Activated T-cell treated with anti-CD3 and anti-CD28 coated beads, Interleukin-2, amount 50 U/mL, for 72 hours (primary cell): ENCODE measurements at regions not wholly inside any gene's neighbourhood (a gene's known extent, or its start where the extent isn't known, plus 50 kb on each side); places are given as distances from the start of the nearest gene placed in this dataset.
"Not testable (repeated sequence)": the region's sequence is repeated elsewhere in the genome, so short reads cannot be mapped to it uniquely, and the experiment has no call there.

Source experiments
- ATAC-seq, 2 donors: fragments of 150-1000 bp; cut with Tn5 transposase; replicated peaks in 1 of 2; 2 replicates each; pipeline ENCODE4 v1.10.0; 2021; ENCODE audit warnings: moderate library complexity in 2 of 2, mild to moderate bottlenecking in 1 of 2
- DNase-seq, 2 donors: peaks; one replicate each; pipeline ENCODE4 v3.0.0; 2021 to 2022; ENCODE audit warnings: mixed read lengths in 1 of 2
- H3K27ac Mint-ChIP-seq: one replicate; pipeline ENCODE4 v1.8.0; 2022; ENCODE audit warnings: mild to moderate bottlenecking, moderate library complexity, mixed read lengths
- H3K27me3 Mint-ChIP-seq: one replicate; pipeline ENCODE4 v1.8.0; 2022; ENCODE audit warnings: low read depth, mixed read lengths
- H3K36me3 Mint-ChIP-seq, 2 donors: one replicate each; pipeline ENCODE4 v1.8.0; 2022; ENCODE audit warnings: mixed read lengths in 2 of 2, mild to moderate bottlenecking in 1 of 2; ENCODE audit not compliant: insufficient read depth in 2 of 2
- H3K4me1 Mint-ChIP-seq: one replicate; pipeline ENCODE4 v1.8.0; 2022; ENCODE audit warnings: low read depth, mixed read lengths
- H3K4me3 Mint-ChIP-seq, 2 donors: one replicate each; pipeline ENCODE4 v1.8.0; 2022; ENCODE audit warnings: mild to moderate bottlenecking in 2 of 2, mixed read lengths in 2 of 2, moderate library complexity in 2 of 2
- H3K9me3 Mint-ChIP-seq, 2 donors: one replicate each; pipeline ENCODE4 v1.8.0; 2022; ENCODE audit warnings: mixed read lengths in 2 of 2

DNA sequence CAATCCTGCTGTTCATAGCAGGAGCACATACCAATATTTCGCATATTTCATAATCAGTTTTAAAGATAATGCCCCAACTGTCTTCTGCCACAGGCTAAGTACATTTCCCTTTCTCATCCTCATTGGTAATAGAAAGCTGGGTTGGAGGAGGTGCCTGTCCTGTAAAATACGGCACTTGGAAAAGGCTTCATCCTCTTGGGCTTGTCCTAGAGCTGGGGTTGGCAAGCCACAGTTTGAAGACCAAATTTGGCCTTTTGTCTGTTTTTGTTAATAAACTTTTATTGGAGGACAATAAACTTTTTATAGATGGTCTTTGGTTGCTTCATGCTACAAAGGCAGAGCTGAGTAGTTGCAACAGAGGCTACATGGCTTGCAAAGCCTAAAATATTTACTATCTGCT lies 997.8 kb upstream of the CDH18 start:
- Mint-ChIP-seq H3K4me1 (no peaks in the 10 kb centered on the region), H3K27ac (no peak overlapping the region), H3K36me3 (peaks cover 0 to 2% of the 10 kb centered on the region in 2 donors), H3K9me3 (peaks cover 10 to 12% of the 10 kb centered on the region in 2 donors), H3K4me3 (no peak overlapping the region), H3K27me3 (no peaks in the 10 kb centered on the region)
- DNase-seq, result no peak
- ATAC-seq, result no peak

- no peak for DNase-seq
- ATAC-seq, result no peak
- H3K4me1 Mint-ChIP-seq, result no peaks in the 10 kb centered on the region
- H3K36me3 Mint-ChIP-seq, result no peaks in the 10 kb centered on the region
- no peak overlapping the region for H3K27ac Mint-ChIP-seq
- H3K27me3 Mint-ChIP-seq, result no peaks in the 10 kb centered on the region
- no peak overlapping the region for H3K4me3 Mint-ChIP-seq
- H3K9me3 Mint-ChIP-seq, result peaks cover 2 to 3% of the 10 kb centered on the region in 2 donors
These were observed 986.4 kb upstream of the CDH18 start for GRCh38 chr5:20974426-20974825.

DNA sequence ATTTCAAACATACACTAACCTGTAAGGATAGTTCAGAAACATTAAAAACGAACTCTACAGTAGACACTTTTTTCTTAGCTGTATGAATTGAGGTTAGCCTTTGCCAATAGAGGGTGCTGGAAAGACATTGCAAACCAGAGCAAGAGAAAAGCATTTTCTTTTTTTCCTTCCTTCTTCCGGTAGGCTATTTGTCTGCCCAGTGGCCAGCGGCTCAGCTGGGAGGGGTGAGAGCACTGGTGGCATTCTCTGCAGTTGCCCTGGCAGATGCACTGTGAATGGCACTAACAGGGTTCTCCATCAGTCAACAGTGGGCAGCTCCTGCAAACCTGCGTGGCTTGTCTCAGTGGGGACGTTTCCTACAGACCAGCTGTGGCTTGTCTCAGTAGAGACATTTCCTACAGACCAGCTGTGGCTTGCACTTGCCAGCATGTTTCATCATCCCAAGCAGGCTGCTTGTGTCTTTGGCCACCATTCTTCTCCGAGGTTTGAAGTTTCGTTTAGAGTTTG lies 984.5 kb upstream of the CDH18 start:
- Mint-ChIP-seq H3K9me3 (peaks cover 3 to 5% of the 10 kb centered on the region in 2 donors), H3K27ac (no peak overlapping the region), H3K4me3 (no peak overlapping the region), H3K36me3 (no peaks in the 10 kb centered on the region), H3K27me3 (no peaks in the 10 kb centered on the region), H3K4me1 (no peaks in the 10 kb centered on the region)
- ATAC-seq, result no peak
- DNase-seq, result no peak

DNA sequence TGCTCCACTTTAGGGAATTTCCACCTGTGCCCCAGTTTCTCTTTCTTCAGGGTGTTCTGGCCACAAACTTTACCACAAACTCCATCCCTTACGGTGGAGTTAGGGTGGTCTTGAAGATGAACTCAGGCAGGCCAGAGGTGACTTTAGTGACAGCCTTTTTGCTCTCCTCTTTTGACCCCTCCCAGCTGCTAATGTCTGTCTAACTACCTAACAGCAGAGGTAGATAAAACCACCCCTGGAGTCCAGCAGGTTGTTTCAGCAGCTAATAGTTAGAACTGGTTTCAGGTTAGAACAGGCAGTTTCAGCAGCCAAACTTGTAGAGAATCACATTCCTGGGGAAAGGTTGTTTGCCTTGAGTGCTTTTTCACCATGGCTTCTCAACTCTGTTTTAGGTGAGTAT lies 971.3 kb upstream of the CDH18 start:
- Mint-ChIP-seq H3K27me3 (no peaks in the 10 kb centered on the region), H3K4me3 (no peak overlapping the region), H3K4me1 (no peaks in the 10 kb centered on the region), H3K36me3 (no peaks in the 10 kb centered on the region), H3K27ac (no peak overlapping the region), H3K9me3 (peaks cover 3 to 5% of the 10 kb centered on the region in 2 donors)
- ATAC-seq, result no peak
- DNase-seq, result no peak

GRCh38 chr5:20958641-20959040 lies 970.6 kb upstream of the CDH18 start:
- DNase-seq (no peak), ATAC-seq (no peak)
- no peaks in the 10 kb centered on the region for H3K27me3 Mint-ChIP-seq
- no peak overlapping the region for H3K27ac Mint-ChIP-seq
- peaks cover 1 to 3% of the 10 kb centered on the region in 2 donors for H3K9me3 Mint-ChIP-seq
- no peaks in the 10 kb centered on the region for H3K4me1 Mint-ChIP-seq
- H3K36me3 Mint-ChIP-seq, result no peaks in the 10 kb centered on the region
- no peak overlapping the region for H3K4me3 Mint-ChIP-seq

GRCh38 chr5:20956134-20956533 lies 968.1 kb upstream of the CDH18 start:
- ATAC-seq, result no peak
- DNase-seq, result no peak
- H3K36me3 Mint-ChIP-seq, result no peaks in the 10 kb centered on the region
- no peaks in the 10 kb centered on the region for H3K4me1 Mint-ChIP-seq
- H3K9me3 Mint-ChIP-seq, result peaks cover 1 to 3% of the 10 kb centered on the region in 2 donors
- no peaks in the 10 kb centered on the region for H3K27me3 Mint-ChIP-seq
- no peak overlapping the region for H3K27ac Mint-ChIP-seq
- H3K4me3 Mint-ChIP-seq, result no peak overlapping the region

DNA sequence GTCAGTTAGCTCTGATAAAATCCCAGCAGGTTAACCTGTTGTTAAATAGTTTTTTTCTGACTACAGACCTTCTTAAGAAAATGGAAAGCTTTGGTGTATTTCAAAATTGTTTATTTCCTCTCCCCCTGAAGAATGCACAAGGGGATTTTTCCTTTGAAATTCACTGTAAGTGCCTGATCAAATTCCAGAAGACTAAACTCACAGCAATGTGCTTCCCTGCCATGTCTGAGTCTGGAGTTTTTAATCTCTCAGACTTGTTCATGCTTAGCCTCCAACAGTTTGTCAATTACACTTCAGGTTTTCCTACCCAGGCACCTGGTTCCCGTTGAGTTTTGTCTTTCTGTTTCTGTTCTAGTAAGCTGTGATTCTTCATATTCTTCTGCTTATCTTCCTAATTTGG lies 961.6 kb upstream of the CDH18 start:
- no peaks in the 10 kb centered on the region for H3K27me3 Mint-ChIP-seq

GRCh38 chr5:20943183-20943971 lies 955.4 kb upstream of the CDH18 start:
- H3K36me3 Mint-ChIP-seq, DNase-seq, H3K4me3 Mint-ChIP-seq, H3K9me3 Mint-ChIP-seq, H3K27me3 Mint-ChIP-seq, H3K27ac Mint-ChIP-seq, H3K4me1 Mint-ChIP-seq, ATAC-seq: not testable (repeated sequence)

More for the DNA sequence above, 961.6 kb upstream of the CDH18 start:
- H3K27ac Mint-ChIP-seq, result no peak overlapping the region
- no peak for ATAC-seq
- H3K4me1 Mint-ChIP-seq, result no peaks in the 10 kb centered on the region
- H3K4me3 Mint-ChIP-seq, result no peak overlapping the region
- H3K36me3 Mint-ChIP-seq, result no peaks in the 10 kb centered on the region
- H3K9me3 Mint-ChIP-seq, result peaks cover 4 to 7% of the 10 kb centered on the region in 2 donors
- DNase-seq, result no peak

DNA sequence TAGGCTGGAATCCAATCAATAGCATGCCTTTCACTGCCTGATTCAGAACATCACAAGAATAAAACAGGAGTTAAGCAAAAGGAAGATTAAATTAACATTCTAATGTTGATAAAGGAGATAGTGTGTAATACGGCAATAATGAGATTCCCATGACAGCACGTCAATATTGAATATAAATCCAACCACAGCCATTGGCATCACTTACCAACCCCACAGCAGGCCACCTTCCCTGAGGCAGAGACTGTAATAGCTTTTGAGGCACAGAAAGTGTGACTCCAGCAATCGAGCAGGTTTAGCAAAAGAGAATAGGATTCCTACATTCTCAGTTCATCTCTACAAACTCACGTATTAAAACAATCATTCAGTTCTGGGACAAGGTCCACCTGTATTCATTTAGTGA lies 954.6 kb upstream of the CDH18 start:
- H3K4me1 Mint-ChIP-seq, H3K9me3 Mint-ChIP-seq, DNase-seq, ATAC-seq, H3K27ac Mint-ChIP-seq, H3K4me3 Mint-ChIP-seq, H3K36me3 Mint-ChIP-seq, H3K27me3 Mint-ChIP-seq: not testable (repeated sequence)

DNA sequence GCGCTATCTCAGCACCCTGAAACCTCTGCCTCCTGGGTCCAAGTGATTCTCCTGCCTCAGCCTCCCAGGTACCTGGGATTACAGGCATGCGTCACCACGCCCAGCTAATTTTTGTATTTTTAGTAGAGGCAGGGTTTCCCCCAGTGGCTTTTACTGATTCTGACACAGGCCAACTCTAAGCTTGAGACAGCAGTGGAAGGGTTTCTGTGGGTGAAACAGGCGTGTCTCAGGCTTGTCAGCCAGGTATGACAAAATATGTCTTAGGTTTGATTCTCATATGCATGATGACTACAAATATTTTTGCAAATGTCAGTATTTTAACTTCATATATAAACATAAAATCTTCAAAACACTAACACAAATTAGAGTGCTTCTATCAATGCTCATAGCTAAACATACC lies 952.8 kb upstream of the CDH18 start:
- not testable (repeated sequence) for H3K4me3 Mint-ChIP-seq, H3K36me3 Mint-ChIP-seq, H3K9me3 Mint-ChIP-seq

DNA sequence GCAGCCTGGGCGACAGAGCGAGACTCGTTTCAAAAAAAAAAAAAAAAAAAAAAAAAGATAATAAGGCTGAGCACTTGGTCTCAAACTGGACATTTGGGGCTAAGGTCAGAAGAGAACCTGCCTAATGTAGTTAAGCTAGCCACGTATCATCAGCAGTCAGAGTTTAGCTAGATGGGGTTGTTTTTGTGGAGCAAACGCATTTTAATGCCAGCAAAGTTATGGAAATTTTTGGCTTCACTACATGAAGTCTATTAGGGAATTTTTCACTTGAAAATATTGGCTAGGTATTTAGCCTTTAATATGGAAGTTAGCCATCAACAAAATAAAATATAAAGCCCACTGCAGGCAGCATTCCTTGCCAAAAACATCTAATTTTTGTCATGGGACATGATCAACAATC lies 902.9 kb upstream of the CDH18 start:
- not testable (repeated sequence) for H3K9me3 Mint-ChIP-seq, DNase-seq, H3K27me3 Mint-ChIP-seq, H3K27ac Mint-ChIP-seq, ATAC-seq, H3K36me3 Mint-ChIP-seq, H3K4me1 Mint-ChIP-seq, H3K4me3 Mint-ChIP-seq

More for the DNA sequence above, 952.8 kb upstream of the CDH18 start:
- H3K27me3 Mint-ChIP-seq, DNase-seq, H3K27ac Mint-ChIP-seq, H3K4me1 Mint-ChIP-seq, ATAC-seq: not testable (repeated sequence)

DNA sequence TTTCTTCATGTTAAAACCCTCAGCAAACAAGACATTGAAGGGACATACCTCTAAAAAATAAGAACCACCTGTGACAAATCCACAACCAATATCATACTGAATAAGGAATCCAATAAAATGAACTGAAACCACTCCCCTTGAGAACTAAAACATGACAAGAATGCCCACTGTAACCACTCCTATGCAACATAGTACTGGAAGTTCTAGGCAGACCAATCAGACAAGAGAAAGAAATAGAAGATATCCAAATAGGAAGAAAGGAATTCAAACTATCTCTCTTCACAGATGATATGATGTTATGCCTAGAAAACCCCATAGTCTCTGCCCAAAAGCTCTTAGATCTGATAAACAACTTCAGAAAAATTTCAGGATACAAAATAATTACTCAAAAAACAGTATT lies 887.7 kb upstream of the CDH18 start:
- H3K4me1 Mint-ChIP-seq, H3K4me3 Mint-ChIP-seq, DNase-seq, H3K36me3 Mint-ChIP-seq, H3K9me3 Mint-ChIP-seq, H3K27ac Mint-ChIP-seq, H3K27me3 Mint-ChIP-seq, ATAC-seq: not testable (repeated sequence)

GRCh38 chr5:20865892-20866291 lies 877.9 kb upstream of the CDH18 start:
- not testable (repeated sequence) for H3K9me3 Mint-ChIP-seq, ATAC-seq, H3K4me3 Mint-ChIP-seq, H3K27me3 Mint-ChIP-seq, DNase-seq, H3K36me3 Mint-ChIP-seq, H3K4me1 Mint-ChIP-seq, H3K27ac Mint-ChIP-seq

DNA sequence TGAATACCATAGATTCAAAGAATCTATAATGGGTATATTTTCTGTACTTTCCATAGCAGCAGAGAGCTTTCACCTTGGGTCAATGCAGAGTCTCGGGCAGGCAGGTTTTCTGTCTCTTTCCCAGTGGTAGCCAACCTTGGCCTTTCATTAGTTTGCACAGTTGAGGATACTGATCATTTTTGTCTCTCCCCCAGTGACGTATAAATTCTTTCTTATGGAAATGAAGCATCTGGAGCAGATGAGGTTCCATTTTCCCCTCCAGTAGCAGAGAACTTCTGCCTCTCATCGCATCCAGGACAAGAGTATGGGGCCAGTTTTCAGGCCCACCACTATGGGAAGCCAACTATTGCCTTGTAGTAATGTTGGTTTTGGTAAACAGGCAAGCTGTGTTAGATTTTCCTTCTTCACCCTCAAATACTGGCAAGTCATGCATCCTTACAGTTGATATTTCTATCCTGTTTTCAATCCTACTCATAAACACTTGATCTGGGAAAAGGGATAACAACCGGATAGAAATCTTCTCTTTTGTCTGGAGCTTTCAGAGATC lies 845.2 kb upstream of the CDH18 start:
- H3K27ac Mint-ChIP-seq, result no peak overlapping the region
- ATAC-seq, result no peak
- H3K4me3 Mint-ChIP-seq, result no peak overlapping the region
- peaks cover 2 to 3% of the 10 kb centered on the region in 2 donors for H3K9me3 Mint-ChIP-seq
- no peak for DNase-seq
- no peaks in the 10 kb centered on the region for H3K4me1 Mint-ChIP-seq
- no peaks in the 10 kb centered on the region for H3K36me3 Mint-ChIP-seq
- peaks cover 6% of the 10 kb centered on the region for H3K27me3 Mint-ChIP-seq
